ENCODE measurements at regions not wholly inside any gene's neighbourhood (a gene's known extent, or its start where the extent isn't known, plus 50 kb on each side); places are given as distances from the start of the nearest gene placed in this dataset.

- TF ChIP-seq, protein P1, sequence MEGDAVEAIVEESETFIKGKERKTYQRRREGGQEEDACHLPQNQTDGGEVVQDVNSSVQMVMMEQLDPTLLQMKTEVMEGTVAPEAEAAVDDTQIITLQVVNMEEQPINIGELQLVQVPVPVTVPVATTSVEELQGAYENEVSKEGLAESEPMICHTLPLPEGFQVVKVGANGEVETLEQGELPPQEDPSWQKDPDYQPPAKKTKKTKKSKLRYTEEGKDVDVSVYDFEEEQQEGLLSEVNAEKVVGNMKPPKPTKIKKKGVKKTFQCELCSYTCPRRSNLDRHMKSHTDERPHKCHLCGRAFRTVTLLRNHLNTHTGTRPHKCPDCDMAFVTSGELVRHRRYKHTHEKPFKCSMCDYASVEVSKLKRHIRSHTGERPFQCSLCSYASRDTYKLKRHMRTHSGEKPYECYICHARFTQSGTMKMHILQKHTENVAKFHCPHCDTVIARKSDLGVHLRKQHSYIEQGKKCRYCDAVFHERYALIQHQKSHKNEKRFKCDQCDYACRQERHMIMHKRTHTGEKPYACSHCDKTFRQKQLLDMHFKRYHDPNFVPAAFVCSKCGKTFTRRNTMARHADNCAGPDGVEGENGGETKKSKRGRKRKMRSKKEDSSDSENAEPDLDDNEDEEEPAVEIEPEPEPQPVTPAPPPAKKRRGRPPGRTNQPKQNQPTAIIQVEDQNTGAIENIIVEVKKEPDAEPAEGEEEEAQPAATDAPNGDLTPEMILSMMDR (IDR thresholded peaks at IDR 0.05; ENCODE audit: low read depth, low read length, poor library complexity, severe bottlenecking) = no peak
- no peak for TF ChIP-seq EZH2phosphoT487 (IDR thresholded peaks at IDR 0.05; ENCODE audit: borderline replicate concordance, low read length)
Observed at GRCh38 chr12:76178452-76178851, 94.0 kb upstream of the NAP1L1 start.
